ENCODE measurements at regions not wholly inside any gene's neighbourhood (a gene's known extent, or its start where the extent isn't known, plus 50 kb on each side); places are given as distances from the start of the nearest gene placed in this dataset.

DNA sequence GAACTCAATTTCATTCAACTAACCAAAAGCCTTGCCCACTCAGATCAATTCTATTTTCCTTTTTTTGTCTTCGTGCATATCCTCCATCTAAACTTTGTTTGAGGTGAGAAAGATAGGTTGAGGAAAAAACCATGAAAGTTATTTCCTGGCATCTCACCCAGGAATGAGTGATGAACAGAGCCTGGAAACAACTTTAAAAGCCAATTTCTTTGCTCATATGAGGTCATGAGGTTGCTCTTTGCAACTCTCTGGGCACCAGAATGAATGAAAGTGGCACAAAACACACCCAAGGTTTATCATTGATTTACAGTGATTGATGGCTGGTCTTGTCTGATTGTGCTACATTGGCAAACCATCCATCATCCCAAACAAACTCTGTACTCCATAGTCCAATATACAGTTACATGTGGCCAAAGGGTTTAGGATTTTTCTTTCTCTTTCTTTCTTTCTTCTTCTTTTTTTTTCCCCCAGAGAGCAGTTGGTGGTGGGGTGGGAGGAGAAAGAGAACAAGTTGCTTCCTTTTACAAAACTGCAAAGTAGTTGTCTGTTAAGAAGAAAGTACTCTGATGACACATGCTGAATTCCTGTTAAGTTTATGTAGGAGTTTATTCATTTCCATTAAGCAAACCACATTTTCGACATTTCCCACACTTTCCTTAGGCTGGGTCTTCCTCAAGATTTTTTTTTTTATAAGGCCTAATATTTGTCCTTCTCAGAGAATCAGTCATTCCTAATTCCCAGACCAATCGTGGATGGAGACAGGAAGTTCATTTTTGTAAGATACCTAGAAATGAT, 575.9 kb upstream of the ZEB2 start:
- Mint-ChIP-seq H3K27me3 (ENCODE audit: low read depth) (no peaks in the 10 kb centered on the region), H3K4me1 (peaks cover 9% of the 10 kb centered on the region), H3K27ac (no peak overlapping the region), H3K9me3 (peaks cover 11% of the 10 kb centered on the region), H3K4me3 (no peak overlapping the region), H3K36me3 (ENCODE audit: low read depth) (no peaks in the 10 kb centered on the region)
- TF ChIP-seq, protein P1, sequence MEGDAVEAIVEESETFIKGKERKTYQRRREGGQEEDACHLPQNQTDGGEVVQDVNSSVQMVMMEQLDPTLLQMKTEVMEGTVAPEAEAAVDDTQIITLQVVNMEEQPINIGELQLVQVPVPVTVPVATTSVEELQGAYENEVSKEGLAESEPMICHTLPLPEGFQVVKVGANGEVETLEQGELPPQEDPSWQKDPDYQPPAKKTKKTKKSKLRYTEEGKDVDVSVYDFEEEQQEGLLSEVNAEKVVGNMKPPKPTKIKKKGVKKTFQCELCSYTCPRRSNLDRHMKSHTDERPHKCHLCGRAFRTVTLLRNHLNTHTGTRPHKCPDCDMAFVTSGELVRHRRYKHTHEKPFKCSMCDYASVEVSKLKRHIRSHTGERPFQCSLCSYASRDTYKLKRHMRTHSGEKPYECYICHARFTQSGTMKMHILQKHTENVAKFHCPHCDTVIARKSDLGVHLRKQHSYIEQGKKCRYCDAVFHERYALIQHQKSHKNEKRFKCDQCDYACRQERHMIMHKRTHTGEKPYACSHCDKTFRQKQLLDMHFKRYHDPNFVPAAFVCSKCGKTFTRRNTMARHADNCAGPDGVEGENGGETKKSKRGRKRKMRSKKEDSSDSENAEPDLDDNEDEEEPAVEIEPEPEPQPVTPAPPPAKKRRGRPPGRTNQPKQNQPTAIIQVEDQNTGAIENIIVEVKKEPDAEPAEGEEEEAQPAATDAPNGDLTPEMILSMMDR (IDR thresholded peaks at IDR 0.05; ENCODE audit: unreplicated experiment in 3 of 3), result no peak

DNA sequence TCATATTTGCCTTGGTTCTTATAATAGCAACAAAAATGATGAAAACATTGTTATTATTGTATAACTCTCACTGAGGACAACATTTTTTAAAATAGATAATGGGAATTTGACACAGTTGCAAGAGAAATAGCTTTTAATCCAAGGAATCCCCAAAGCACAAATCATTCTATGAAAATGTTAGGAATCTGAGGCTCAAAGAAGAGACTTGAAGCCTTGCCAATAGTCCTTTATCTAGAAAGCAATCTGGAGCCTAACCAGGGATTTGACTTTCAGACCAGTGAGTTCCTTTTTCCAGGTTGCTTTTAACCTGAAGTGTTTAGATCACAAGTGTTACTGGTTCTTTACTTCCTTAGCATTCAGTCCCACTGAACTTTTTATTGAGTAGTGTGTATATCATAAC, 574.5 kb upstream of the ZEB2 start:
- H3K4me3 Mint-ChIP-seq, result no peak overlapping the region
- H3K9me3 Mint-ChIP-seq, result peaks cover 17% of the 10 kb centered on the region
- peaks cover 9% of the 10 kb centered on the region for H3K4me1 Mint-ChIP-seq
- no peaks in the 10 kb centered on the region for H3K36me3 Mint-ChIP-seq (ENCODE audit: low read depth)
- H3K27me3 Mint-ChIP-seq (ENCODE audit: low read depth), result no peaks in the 10 kb centered on the region
- no peak overlapping the region for H3K27ac Mint-ChIP-seq
- TF ChIP-seq, protein P1 (IDR thresholded peaks at IDR 0.05; ENCODE audit: unreplicated experiment in 3 of 3), result no peak

DNA sequence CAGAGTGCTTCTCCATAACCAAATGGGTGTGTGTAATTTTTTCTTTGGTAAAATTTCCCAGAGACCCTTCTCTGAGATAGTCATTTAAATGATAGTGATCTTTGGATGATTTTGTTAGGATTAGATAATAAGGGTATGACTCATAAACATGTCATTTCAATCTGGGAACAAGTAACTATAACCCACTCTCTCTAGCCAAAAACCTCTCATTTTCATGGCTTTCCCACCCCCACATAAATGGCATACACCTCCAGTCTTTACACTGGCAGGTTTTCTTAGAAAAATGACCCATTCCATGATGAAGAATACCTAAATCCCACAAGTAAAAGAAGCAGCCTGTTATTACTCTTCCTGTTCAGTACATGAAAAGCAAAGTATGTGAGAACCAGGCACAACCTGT, 572.0 kb upstream of the ZEB2 start:
- Mint-ChIP-seq H3K4me1 (peaks cover 15% of the 10 kb centered on the region), H3K27ac (no peak overlapping the region), H3K36me3 (ENCODE audit: low read depth) (no peaks in the 10 kb centered on the region), H3K4me3 (no peak overlapping the region), H3K9me3 (peaks cover 14% of the 10 kb centered on the region), H3K27me3 (ENCODE audit: low read depth) (no peaks in the 10 kb centered on the region)
- TF ChIP-seq, protein P1 (IDR thresholded peaks at IDR 0.05; ENCODE audit: unreplicated experiment in 3 of 3), result no peak

DNA sequence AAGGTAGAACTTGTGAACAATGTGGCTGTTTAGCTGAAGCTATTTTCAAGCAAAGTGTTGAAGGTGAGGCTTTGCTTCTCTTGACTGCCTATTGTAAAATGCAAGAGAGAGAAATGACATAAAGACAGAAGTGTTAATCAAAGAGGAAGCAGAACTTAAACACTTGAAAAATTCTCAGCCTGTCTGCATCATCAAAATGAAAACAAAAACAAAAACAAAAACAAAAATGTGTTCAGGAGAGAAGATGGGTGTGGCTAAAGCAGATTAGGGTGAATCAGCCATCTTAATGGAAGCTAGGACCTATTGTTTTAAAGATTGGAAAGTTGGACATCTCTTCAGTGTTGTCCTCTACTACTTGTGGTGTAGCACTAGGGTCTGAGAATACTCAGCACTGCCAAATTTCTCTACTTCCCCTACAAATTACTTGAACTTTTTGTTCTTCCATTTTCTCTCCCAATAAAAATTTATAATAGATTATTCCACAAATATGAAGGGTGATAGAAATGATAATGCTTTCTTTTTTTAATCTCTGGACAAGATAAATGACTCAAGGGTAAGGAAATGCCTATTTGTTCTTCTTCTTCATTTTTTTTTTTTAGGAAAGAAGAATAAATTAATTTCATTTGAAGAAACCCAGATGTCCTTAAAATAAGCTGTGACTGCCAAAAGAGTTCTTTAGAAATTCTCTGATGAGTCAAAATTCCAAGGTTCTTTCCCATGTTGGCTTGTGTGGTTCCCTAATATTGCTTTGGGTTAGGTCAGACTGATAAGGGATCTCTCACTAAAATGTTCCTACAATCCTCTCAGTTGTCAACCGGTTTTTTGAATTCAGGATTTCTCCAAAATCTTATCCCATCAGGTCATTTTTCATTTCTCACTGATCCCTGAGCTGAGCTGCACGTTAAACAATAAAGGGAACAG, 571.2 kb upstream of the ZEB2 start:
- Mint-ChIP-seq H3K9me3 (peaks cover 14% of the 10 kb centered on the region), H3K4me1 (peaks cover 20% of the 10 kb centered on the region), H3K4me3 (no peak overlapping the region), H3K27me3 (ENCODE audit: low read depth) (no peaks in the 10 kb centered on the region), H3K36me3 (ENCODE audit: low read depth) (no peaks in the 10 kb centered on the region), H3K27ac (no peak overlapping the region)
- TF ChIP-seq, protein P1 (IDR thresholded peaks at IDR 0.05; ENCODE audit: unreplicated experiment in 3 of 3), result no peak

DNA sequence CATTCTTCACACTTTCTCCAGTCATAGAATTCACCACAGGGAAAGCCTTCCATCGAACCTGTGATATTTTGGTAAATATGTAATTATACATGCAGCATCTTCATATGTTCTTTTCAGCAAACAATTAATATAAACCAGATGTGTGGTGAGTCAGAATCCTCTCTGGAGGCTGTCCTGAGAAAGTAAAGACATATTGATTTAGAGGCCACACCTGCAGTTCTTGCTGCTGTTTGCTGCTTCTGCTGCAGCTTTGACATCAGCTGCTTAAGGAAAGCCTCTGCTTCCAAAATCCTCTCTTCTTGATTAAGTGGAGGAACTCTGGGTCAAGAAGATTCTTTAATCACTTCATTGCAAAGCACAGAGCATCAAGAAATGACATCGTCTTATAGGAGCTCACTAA, 568.8 kb upstream of the ZEB2 start:
- H3K4me1 Mint-ChIP-seq, result peaks cover 43% of the 10 kb centered on the region
- no peaks in the 10 kb centered on the region for H3K36me3 Mint-ChIP-seq (ENCODE audit: low read depth)
- TF ChIP-seq, protein P1 (IDR thresholded peaks at IDR 0.05; ENCODE audit: unreplicated experiment in 3 of 3), result no peak
- H3K9me3 Mint-ChIP-seq, result peaks cover 10% of the 10 kb centered on the region
- no peaks in the 10 kb centered on the region for H3K27me3 Mint-ChIP-seq (ENCODE audit: low read depth)
- H3K27ac Mint-ChIP-seq, result no peak overlapping the region
- no peak overlapping the region for H3K4me3 Mint-ChIP-seq
